Immature natural killer cell (primary cell): ENCODE measurements at regions not wholly inside any gene's neighbourhood (a gene's known extent, or its start where the extent isn't known, plus 50 kb on each side); places are given as distances from the start of the nearest gene placed in this dataset.
A peak's percentile ranks its signal among the peaks of the same experiment; 100 is the strongest.
"Not testable (repeated sequence)": the region's sequence is repeated elsewhere in the genome, so short reads cannot be mapped to it uniquely, and the experiment has no call there.

Experiments
- DNase-seq, 3 donors: peaks; one replicate each; pipeline ENCODE4 v3.0.0; 2022; ENCODE audit warnings: mixed read lengths in 1 of 3
- H3K27ac Mint-ChIP-seq, 6 donors: one replicate each; pipeline ENCODE4 v1.8.0; 2020; ENCODE audit warnings: mixed read lengths in 6 of 6, mild to moderate bottlenecking in 5 of 6, inconsistent platforms in 4 of 6, moderate library complexity in 3 of 6
- H3K27me3 Mint-ChIP-seq, 3 donors: one replicate each; pipeline ENCODE4 v1.8.0; 2020 to 2021; ENCODE audit warnings: low read depth in 3 of 3, mild to moderate bottlenecking in 3 of 3, mixed read lengths in 3 of 3, moderate library complexity in 3 of 3, inconsistent platforms in 1 of 3
- H3K36me3 Mint-ChIP-seq, 3 donors: one replicate each; pipeline ENCODE4 v1.8.0; 2020; ENCODE audit warnings: mixed read lengths in 3 of 3, inconsistent platforms in 2 of 3, mild to moderate bottlenecking in 2 of 3
- H3K4me1 Mint-ChIP-seq, 2 donors: one replicate each; pipeline ENCODE4 v1.8.0; 2020; ENCODE audit warnings: inconsistent platforms in 2 of 2, mild to moderate bottlenecking in 2 of 2, mixed read lengths in 2 of 2, moderate library complexity in 1 of 2
- H3K4me3 Mint-ChIP-seq, 5 donors: one replicate each; pipeline ENCODE4 v1.8.0; 2020; ENCODE audit warnings: mild to moderate bottlenecking in 5 of 5, mixed read lengths in 5 of 5, inconsistent platforms in 3 of 5, moderate library complexity in 3 of 5
- H3K9me3 Mint-ChIP-seq, 6 donors: one replicate each; pipeline ENCODE4 v1.8.0; 2020; ENCODE audit warnings: mild to moderate bottlenecking in 6 of 6, mixed read lengths in 6 of 6, inconsistent platforms in 4 of 6, moderate library complexity in 3 of 6

- H3K9me3 Mint-ChIP-seq, result peaks cover 6 to 23% (median 13%) of the 10 kb centered on the region in 6 donors
- H3K4me3 Mint-ChIP-seq, result no peak overlapping the region
Observed at GRCh38 chr7:81008901-81009300, 90.0 kb upstream of the SEMA3C start.

GRCh38 chr7:81007051-81007450, 88.2 kb upstream of the SEMA3C start:
- H3K4me3 Mint-ChIP-seq, result no peak overlapping the region
- H3K9me3 Mint-ChIP-seq, result peaks cover 5 to 22% (median 8%) of the 10 kb centered on the region in 6 donors
- H3K4me1 Mint-ChIP-seq, result no peaks in the 10 kb centered on the region
- no peaks in the 10 kb centered on the region for H3K27me3 Mint-ChIP-seq
- no peak overlapping the region for H3K27ac Mint-ChIP-seq
- DNase-seq, result no peak
- peaks cover 0 to 6% (median 5%) of the 10 kb centered on the region in 3 donors for H3K36me3 Mint-ChIP-seq

More at GRCh38 chr7:81008901-81009300, 90.0 kb upstream of the SEMA3C start:
- Mint-ChIP-seq H3K36me3 (peaks cover 0 to 6% (median 5%) of the 10 kb centered on the region in 3 donors), H3K27me3 (no peaks in the 10 kb centered on the region), H3K27ac (no peak overlapping the region), H3K4me1 (no peaks in the 10 kb centered on the region)
- DNase-seq, result no peak

- no peak for DNase-seq
- Mint-ChIP-seq H3K4me1 (no peaks in the 10 kb centered on the region), H3K9me3 (peaks cover 5 to 22% (median 9%) of the 10 kb centered on the region in 6 donors), H3K36me3 (peaks cover 0 to 6% (median 5%) of the 10 kb centered on the region in 3 donors), H3K27me3 (no peaks in the 10 kb centered on the region), H3K27ac (no peak overlapping the region), H3K4me3 (no peak overlapping the region)
Observed at GRCh38 chr7:81005254-81005653, 86.4 kb upstream of the SEMA3C start.

GRCh38 chr7:81004098-81004497, 85.2 kb upstream of the SEMA3C start:
- peaks cover 0 to 4% (median 3%) of the 10 kb centered on the region in 3 donors for H3K36me3 Mint-ChIP-seq
- H3K4me3 Mint-ChIP-seq, result no peak overlapping the region
- DNase-seq, result no peak
- H3K4me1 Mint-ChIP-seq, result no peaks in the 10 kb centered on the region
- H3K27me3 Mint-ChIP-seq, result no peaks in the 10 kb centered on the region
- peaks cover 5 to 26% (median 11%) of the 10 kb centered on the region in 6 donors for H3K9me3 Mint-ChIP-seq
- peak overlapping the region in 1 of 6 donors; percentile 53 for H3K27ac Mint-ChIP-seq

- Mint-ChIP-seq H3K27ac (no peak overlapping the region), H3K4me3 (no peak overlapping the region), H3K36me3 (no peaks in the 10 kb centered on the region), H3K9me3 (peaks cover 5 to 22% (median 9%) of the 10 kb centered on the region in 6 donors), H3K27me3 (no peaks in the 10 kb centered on the region), H3K4me1 (no peaks in the 10 kb centered on the region)
- no peak for DNase-seq
Observed at GRCh38 chr7:81003326-81003725, 84.5 kb upstream of the SEMA3C start.

GRCh38 chr7:81002421-81002820, 83.6 kb upstream of the SEMA3C start:
- no peaks in the 10 kb centered on the region for H3K36me3 Mint-ChIP-seq
- peaks cover 5 to 22% (median 9%) of the 10 kb centered on the region in 6 donors for H3K9me3 Mint-ChIP-seq
- H3K4me3 Mint-ChIP-seq, result no peak overlapping the region
- DNase-seq, result no peak
- no peaks in the 10 kb centered on the region for H3K4me1 Mint-ChIP-seq
- H3K27me3 Mint-ChIP-seq, result no peaks in the 10 kb centered on the region
- no peak overlapping the region for H3K27ac Mint-ChIP-seq

- H3K4me1 Mint-ChIP-seq, result no peaks in the 10 kb centered on the region
- H3K9me3 Mint-ChIP-seq, result peaks cover 5 to 29% (median 9%) of the 10 kb centered on the region in 6 donors
- H3K27ac Mint-ChIP-seq, result no peak overlapping the region
- H3K27me3 Mint-ChIP-seq, result no peaks in the 10 kb centered on the region
- H3K4me3 Mint-ChIP-seq, result no peak overlapping the region
- H3K36me3 Mint-ChIP-seq, result peaks cover 0 to 5% (median 0%) of the 10 kb centered on the region in 3 donors
- no peak for DNase-seq
Observed at GRCh38 chr7:80999771-81000170, 80.9 kb upstream of the SEMA3C start.

GRCh38 chr7:80999100-80999499, 80.2 kb upstream of the SEMA3C start:
- Mint-ChIP-seq H3K27ac (no peak overlapping the region), H3K27me3 (no peaks in the 10 kb centered on the region), H3K4me3 (no peak overlapping the region), H3K36me3 (peaks cover 0 to 5% (median 0%) of the 10 kb centered on the region in 3 donors), H3K9me3 (peaks cover 5 to 29% (median 9%) of the 10 kb centered on the region in 6 donors), H3K4me1 (no peaks in the 10 kb centered on the region)
- DNase-seq, result no peak

GRCh38 chr7:80997841-80998240, 79.0 kb upstream of the SEMA3C start:
- H3K27ac Mint-ChIP-seq, result no peak overlapping the region
- peaks cover 5 to 29% (median 10%) of the 10 kb centered on the region in 6 donors for H3K9me3 Mint-ChIP-seq
- no peaks in the 10 kb centered on the region for H3K4me1 Mint-ChIP-seq
- H3K36me3 Mint-ChIP-seq, result peaks cover 0 to 5% (median 0%) of the 10 kb centered on the region in 3 donors
- H3K27me3 Mint-ChIP-seq, result no peaks in the 10 kb centered on the region
- H3K4me3 Mint-ChIP-seq, result no peak overlapping the region
- no peak for DNase-seq

- not testable (repeated sequence) for DNase-seq, H3K4me3 Mint-ChIP-seq, H3K27me3 Mint-ChIP-seq, H3K27ac Mint-ChIP-seq, H3K4me1 Mint-ChIP-seq, H3K36me3 Mint-ChIP-seq
- H3K9me3 Mint-ChIP-seq, result peaks cover 5 to 25% (median 8%) of the 10 kb centered on the region in 6 donors
Observed at GRCh38 chr7:80996236-80996635, 77.4 kb upstream of the SEMA3C start.

GRCh38 chr7:80991654-80992053, 72.8 kb upstream of the SEMA3C start:
- Mint-ChIP-seq H3K4me3 (no peak overlapping the region), H3K27me3 (peaks cover 0 to 3% (median 0%) of the 10 kb centered on the region in 3 donors)

GRCh38 chr7:80984619-80985018, 65.8 kb upstream of the SEMA3C start:
- Mint-ChIP-seq H3K4me1 (no peaks in the 10 kb centered on the region), H3K4me3 (no peak overlapping the region), H3K9me3 (peaks cover 0 to 38% (median 6%) of the 10 kb centered on the region in 6 donors), H3K27me3 (peaks cover 0 to 5% (median 2%) of the 10 kb centered on the region in 3 donors), H3K36me3 (no peaks in the 10 kb centered on the region), H3K27ac (no peak overlapping the region)
- DNase-seq, result no peak

More at GRCh38 chr7:80991654-80992053, 72.8 kb upstream of the SEMA3C start:
- Mint-ChIP-seq H3K27ac (no peak overlapping the region), H3K4me1 (no peaks in the 10 kb centered on the region), H3K36me3 (peaks cover 0 to 5% (median 0%) of the 10 kb centered on the region in 3 donors), H3K9me3 (peaks cover 4 to 23% (median 7%) of the 10 kb centered on the region in 6 donors)
- DNase-seq, result no peak

GRCh38 chr7:80981405-80981804, 62.6 kb upstream of the SEMA3C start:
- Mint-ChIP-seq H3K36me3 (no peaks in the 10 kb centered on the region), H3K9me3 (peaks cover 0 to 33% (median 8%) of the 10 kb centered on the region in 6 donors), H3K4me1 (no peaks in the 10 kb centered on the region), H3K4me3 (no peak overlapping the region), H3K27ac (no peak overlapping the region), H3K27me3 (peaks cover 0 to 2% (median 2%) of the 10 kb centered on the region in 3 donors)
- no peak for DNase-seq

GRCh38 chr7:80977751-80978150, 58.9 kb upstream of the SEMA3C start:
- H3K27me3 Mint-ChIP-seq, result peaks cover 0 to 2% (median 2%) of the 10 kb centered on the region in 3 donors

More at GRCh38 chr7:80977751-80978150, 58.9 kb upstream of the SEMA3C start:
- H3K9me3 Mint-ChIP-seq, result peaks cover 1 to 25% (median 12%) of the 10 kb centered on the region in 6 donors
- no peaks in the 10 kb centered on the region for H3K4me1 Mint-ChIP-seq
- no peak for DNase-seq
- H3K36me3 Mint-ChIP-seq, result no peaks in the 10 kb centered on the region
- H3K4me3 Mint-ChIP-seq, result no peak overlapping the region
- H3K27ac Mint-ChIP-seq, result no peak overlapping the region
